ENCODE measurements at regions not wholly inside any gene's neighbourhood (a gene's known extent, or its start where the extent isn't known, plus 50 kb on each side); places are given as distances from the start of the nearest gene placed in this dataset.
"Not testable (repeated sequence)": the region's sequence is repeated elsewhere in the genome, so short reads cannot be mapped to it uniquely, and the experiment has no call there.

DNA sequence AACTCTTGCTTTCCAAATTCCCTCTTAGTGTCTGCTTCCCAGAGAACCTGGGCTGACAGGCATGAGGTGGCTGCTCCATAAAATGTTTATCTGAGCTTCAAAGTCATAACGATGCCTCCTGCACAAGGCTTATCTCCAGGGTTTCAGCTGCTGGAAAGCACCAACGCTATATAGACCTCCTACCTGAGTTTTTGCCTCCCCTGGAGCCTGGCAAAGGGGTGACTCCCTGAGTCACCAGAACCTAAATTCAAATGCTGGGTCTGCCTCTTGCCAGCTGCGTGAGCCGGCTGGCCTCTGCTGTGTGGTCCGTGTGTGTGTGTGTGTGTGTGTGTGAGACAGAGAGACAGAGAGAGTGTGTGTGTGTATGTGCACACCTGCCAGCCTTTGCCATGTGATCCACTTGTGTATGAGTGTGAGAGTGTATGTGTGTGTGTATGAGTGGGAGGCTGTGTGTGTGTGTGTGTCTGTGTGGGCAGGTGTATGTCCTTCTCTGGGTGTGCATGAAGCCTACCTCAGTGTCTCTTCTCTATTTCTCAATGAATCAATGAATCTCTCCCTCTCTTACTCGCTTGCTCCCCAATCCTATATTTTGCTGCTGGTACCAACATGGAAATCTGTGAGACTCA lies 714.9 kb downstream of the MATN1 start:
- Mint-ChIP-seq H3K9me3 (no peaks in the 10 kb centered on the region), H3K4me3 (no peak overlapping the region), H3K27me3 (peaks cover 50% of the 10 kb centered on the region), H3K4me1 (no peaks in the 10 kb centered on the region), H3K27ac (ENCODE audit: low read depth) (no peak overlapping the region), H3K36me3 (ENCODE audit: insufficient read depth) (peaks cover 1% of the 10 kb centered on the region)
- ATAC-seq (replicated peaks; ENCODE audit: extremely low read depth, poor library complexity, severe bottlenecking) (no peak), DNase-seq (ENCODE audit: low spot score in 2 of 2) (no peak)

- DNase-seq (ENCODE audit: low spot score in 2 of 2): no peak
- ATAC-seq (replicated peaks; ENCODE audit: extremely low read depth, poor library complexity, severe bottlenecking): no peak
- Mint-ChIP-seq H3K4me1 (no peaks in the 10 kb centered on the region), H3K27me3 (peaks cover 40% of the 10 kb centered on the region), H3K4me3 (no peak overlapping the region), H3K36me3 (ENCODE audit: insufficient read depth) (peaks cover 1% of the 10 kb centered on the region), H3K9me3 (no peaks in the 10 kb centered on the region), H3K27ac (ENCODE audit: low read depth) (no peak overlapping the region)
Observed at GRCh38 chr1:30005972-30006619, 717.3 kb downstream of the MATN1 start.

DNA sequence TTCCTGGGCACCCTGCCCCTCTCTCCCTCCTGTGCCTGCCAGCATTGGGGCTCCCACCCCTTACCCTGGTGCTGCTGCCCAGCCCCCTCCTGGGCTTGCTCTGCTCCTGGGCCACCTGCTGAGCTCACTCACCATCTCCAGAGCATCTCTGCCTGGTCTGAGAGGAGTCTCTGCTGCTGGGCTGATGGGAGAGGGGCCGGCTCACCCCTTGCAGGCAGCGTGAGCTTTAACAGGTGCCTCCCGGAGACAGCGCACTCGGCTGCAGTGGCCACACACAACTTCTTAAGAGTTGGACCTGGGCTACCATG lies 721.7 kb downstream of the MATN1 start:
- Mint-ChIP-seq H3K9me3 (no peaks in the 10 kb centered on the region), H3K4me1 (no peaks in the 10 kb centered on the region), H3K36me3 (ENCODE audit: insufficient read depth) (peaks cover 1% of the 10 kb centered on the region), H3K27ac (ENCODE audit: low read depth) (no peak overlapping the region), H3K4me3 (no peak overlapping the region), H3K27me3 (peaks cover 12% of the 10 kb centered on the region)
- ATAC-seq (replicated peaks; ENCODE audit: extremely low read depth, poor library complexity, severe bottlenecking) (no peak), DNase-seq (ENCODE audit: low spot score in 2 of 2) (no peak)

- H3K27ac Mint-ChIP-seq (ENCODE audit: low read depth): no peak overlapping the region
- H3K9me3 Mint-ChIP-seq: no peaks in the 10 kb centered on the region
- DNase-seq (ENCODE audit: low spot score in 2 of 2) (no peak), ATAC-seq (replicated peaks; ENCODE audit: extremely low read depth, poor library complexity, severe bottlenecking) (no peak)
- no peaks in the 10 kb centered on the region for H3K4me1 Mint-ChIP-seq
- peaks cover 12% of the 10 kb centered on the region for H3K27me3 Mint-ChIP-seq
- H3K4me3 Mint-ChIP-seq: no peak overlapping the region
- H3K36me3 Mint-ChIP-seq (ENCODE audit: insufficient read depth): peaks cover 1% of the 10 kb centered on the region
Observed at GRCh38 chr1:30001011-30001731, 722.2 kb downstream of the MATN1 start.

DNA sequence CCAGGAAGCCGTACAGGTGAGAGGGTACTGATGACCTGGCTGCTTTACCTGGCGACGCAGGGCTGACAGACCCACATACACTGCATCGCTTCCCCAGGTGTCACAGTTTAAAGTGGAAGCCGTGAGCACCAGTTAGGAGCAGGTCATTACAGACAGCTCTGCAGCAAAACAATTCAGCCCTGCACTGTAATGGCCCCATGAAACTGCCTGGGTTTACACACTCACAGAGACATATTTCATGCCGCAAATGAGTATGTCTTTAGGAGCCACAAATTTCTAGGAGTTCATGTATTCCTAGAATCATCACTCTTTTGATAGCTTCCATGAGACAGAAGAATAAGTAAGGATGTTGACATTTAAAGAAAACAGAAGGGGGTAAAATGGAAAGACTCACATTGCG lies 723.1 kb downstream of the MATN1 start:
- ATAC-seq (replicated peaks; ENCODE audit: extremely low read depth, poor library complexity, severe bottlenecking) (no peak), DNase-seq (ENCODE audit: low spot score in 2 of 2) (no peak)
- Mint-ChIP-seq H3K4me1 (no peaks in the 10 kb centered on the region), H3K27ac (ENCODE audit: low read depth) (no peak overlapping the region), H3K9me3 (no peaks in the 10 kb centered on the region), H3K4me3 (no peak overlapping the region), H3K27me3 (peaks cover 20% of the 10 kb centered on the region), H3K36me3 (ENCODE audit: insufficient read depth) (peaks cover 1% of the 10 kb centered on the region)

GRCh38 chr1:29999595-29999994 lies 723.8 kb downstream of the MATN1 start:
- no peak for ATAC-seq (replicated peaks; ENCODE audit: extremely low read depth, poor library complexity, severe bottlenecking)
- no peak for DNase-seq (ENCODE audit: low spot score in 2 of 2)
- Mint-ChIP-seq H3K36me3 (ENCODE audit: insufficient read depth) (peaks cover 1% of the 10 kb centered on the region), H3K4me3 (no peak overlapping the region), H3K9me3 (peaks cover 4% of the 10 kb centered on the region), H3K27me3 (peaks cover 22% of the 10 kb centered on the region), H3K4me1 (no peaks in the 10 kb centered on the region), H3K27ac (ENCODE audit: low read depth) (no peak overlapping the region)

DNA sequence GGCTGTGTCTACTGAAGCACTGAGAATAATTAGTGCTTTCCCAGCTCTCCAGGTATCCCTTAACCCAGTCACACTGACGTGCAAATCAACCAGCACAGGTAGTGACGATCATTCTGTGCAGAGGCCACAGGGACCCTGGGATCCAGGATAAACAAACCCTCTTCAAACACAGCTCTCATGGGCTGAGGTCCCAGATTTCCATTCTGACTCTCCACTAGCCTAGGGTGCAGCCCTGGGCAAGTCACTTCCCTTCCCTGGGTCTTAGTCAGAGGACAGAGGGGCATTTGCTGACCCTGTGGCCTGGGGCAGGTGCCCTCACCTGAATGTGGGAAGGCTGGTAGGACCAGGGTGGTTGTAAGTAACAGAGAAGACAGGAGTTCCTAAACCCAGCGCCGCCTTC lies 724.7 kb downstream of the MATN1 start:
- no peak overlapping the region for H3K4me3 Mint-ChIP-seq
- ATAC-seq (replicated peaks; ENCODE audit: extremely low read depth, poor library complexity, severe bottlenecking) (no peak), DNase-seq (ENCODE audit: low spot score in 2 of 2) (no peak)
- H3K36me3 Mint-ChIP-seq (ENCODE audit: insufficient read depth): peaks cover under 1% of the 10 kb centered on the region
- H3K27me3 Mint-ChIP-seq: peaks cover 22% of the 10 kb centered on the region
- peaks cover 4% of the 10 kb centered on the region for H3K9me3 Mint-ChIP-seq
- no peak overlapping the region for H3K27ac Mint-ChIP-seq (ENCODE audit: low read depth)
- no peaks in the 10 kb centered on the region for H3K4me1 Mint-ChIP-seq

DNA sequence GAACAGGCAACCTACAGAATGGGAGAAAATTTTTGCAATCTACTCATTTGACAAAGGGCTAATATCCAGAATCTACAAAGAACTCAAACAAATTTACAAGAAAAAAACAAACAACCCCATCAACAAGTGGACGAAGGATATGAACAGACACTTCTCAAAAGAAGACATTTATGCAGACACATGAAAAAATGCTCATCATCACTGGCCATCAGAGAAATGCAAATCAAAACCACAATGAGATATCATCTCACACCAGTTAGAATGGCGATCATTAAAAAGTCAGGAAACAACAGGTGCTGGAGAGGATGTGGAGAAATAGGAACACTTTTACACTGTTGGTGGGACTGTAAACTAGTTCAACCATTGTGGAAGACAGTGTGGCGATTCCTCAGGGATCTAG lies 725.6 kb downstream of the MATN1 start:
- H3K4me1 Mint-ChIP-seq; H3K4me3 Mint-ChIP-seq; H3K27ac Mint-ChIP-seq (ENCODE audit: low read depth); DNase-seq (ENCODE audit: low spot score in 2 of 2); H3K36me3 Mint-ChIP-seq (ENCODE audit: insufficient read depth); ATAC-seq (replicated peaks; ENCODE audit: extremely low read depth, poor library complexity, severe bottlenecking): not testable (repeated sequence)
- Mint-ChIP-seq H3K27me3 (peaks cover 20% of the 10 kb centered on the region), H3K9me3 (peaks cover 11% of the 10 kb centered on the region)

GRCh38 chr1:29993950-29994349 lies 729.4 kb downstream of the MATN1 start:
- Mint-ChIP-seq H3K36me3 (ENCODE audit: insufficient read depth) (no peaks in the 10 kb centered on the region), H3K4me3 (no peak overlapping the region), H3K4me1 (no peaks in the 10 kb centered on the region), H3K27ac (ENCODE audit: low read depth) (no peak overlapping the region), H3K9me3 (peaks cover 11% of the 10 kb centered on the region), H3K27me3 (peaks cover 34% of the 10 kb centered on the region)
- ATAC-seq (replicated peaks; ENCODE audit: extremely low read depth, poor library complexity, severe bottlenecking) (no peak), DNase-seq (ENCODE audit: low spot score in 2 of 2) (no peak)

GRCh38 chr1:29991815-29992214 lies 731.6 kb downstream of the MATN1 start:
- Mint-ChIP-seq H3K9me3 (peaks cover 11% of the 10 kb centered on the region), H3K4me3 (no peak overlapping the region), H3K27me3 (peaks cover 40% of the 10 kb centered on the region), H3K36me3 (ENCODE audit: insufficient read depth) (no peaks in the 10 kb centered on the region), H3K27ac (ENCODE audit: low read depth) (no peak overlapping the region), H3K4me1 (no peaks in the 10 kb centered on the region)
- no peak for DNase-seq (ENCODE audit: low spot score in 2 of 2)
- ATAC-seq (replicated peaks; ENCODE audit: extremely low read depth, poor library complexity, severe bottlenecking): no peak

DNA sequence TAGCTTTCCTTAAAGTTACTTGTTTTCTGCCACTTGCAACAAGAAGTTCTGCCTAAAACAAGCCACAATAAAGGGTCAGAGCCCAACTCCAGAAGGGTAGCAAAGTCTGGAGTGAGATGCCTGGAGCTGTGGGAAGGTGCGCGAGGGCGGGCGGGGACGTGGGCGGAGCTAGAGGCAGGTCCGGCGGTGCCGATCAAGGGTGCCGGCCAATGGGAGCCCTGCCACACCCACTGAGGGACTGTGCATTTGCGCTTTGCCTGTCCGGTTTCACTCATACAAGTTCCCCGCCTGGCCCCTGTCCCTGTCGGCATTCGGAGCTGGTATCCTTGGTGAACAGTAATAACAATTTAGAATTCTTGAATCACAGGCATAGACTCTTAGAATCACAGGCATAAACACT lies 732.4 kb downstream of the MATN1 start:
- peaks cover 47% of the 10 kb centered on the region for H3K27me3 Mint-ChIP-seq
- H3K27ac Mint-ChIP-seq (ENCODE audit: low read depth): no peak overlapping the region
- no peak for ATAC-seq (replicated peaks; ENCODE audit: extremely low read depth, poor library complexity, severe bottlenecking)
- no peaks in the 10 kb centered on the region for H3K36me3 Mint-ChIP-seq (ENCODE audit: insufficient read depth)
- no peaks in the 10 kb centered on the region for H3K4me1 Mint-ChIP-seq
- H3K9me3 Mint-ChIP-seq: peaks cover 11% of the 10 kb centered on the region
- no peak for DNase-seq (ENCODE audit: low spot score in 2 of 2)
- H3K4me3 Mint-ChIP-seq: no peak overlapping the region

DNA sequence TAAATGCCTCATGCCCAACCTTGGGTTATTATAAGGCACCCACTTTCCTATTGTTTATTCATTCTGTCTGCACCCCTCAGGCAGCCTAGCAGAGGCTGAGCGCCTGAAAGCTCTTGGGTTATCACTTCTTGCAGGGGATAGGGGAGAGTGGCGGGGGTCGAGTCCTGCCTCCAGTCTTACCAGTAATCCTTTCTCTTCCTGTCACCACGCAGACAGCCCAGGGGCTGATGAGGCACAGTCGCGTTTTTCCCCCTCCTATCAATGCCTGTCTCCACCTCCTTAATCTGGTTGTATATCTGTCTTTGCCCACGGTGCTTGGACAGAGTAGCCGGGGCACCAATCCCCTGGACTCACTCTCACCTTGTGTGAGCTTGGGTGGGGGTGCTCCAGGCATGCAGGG lies 733.1 kb downstream of the MATN1 start:
- no peak overlapping the region for H3K27ac Mint-ChIP-seq (ENCODE audit: low read depth)
- DNase-seq (ENCODE audit: low spot score in 2 of 2) (no peak), ATAC-seq (replicated peaks; ENCODE audit: extremely low read depth, poor library complexity, severe bottlenecking) (no peak)

GRCh38 chr1:29986986-29987385 lies 736.4 kb downstream of the MATN1 start:
- H3K27ac Mint-ChIP-seq (ENCODE audit: low read depth): no peak overlapping the region
- H3K4me1 Mint-ChIP-seq: no peaks in the 10 kb centered on the region
- H3K9me3 Mint-ChIP-seq: no peaks in the 10 kb centered on the region
- DNase-seq (ENCODE audit: low spot score in 2 of 2) (no peak), ATAC-seq (replicated peaks; ENCODE audit: extremely low read depth, poor library complexity, severe bottlenecking) (no peak)
- H3K27me3 Mint-ChIP-seq: peaks cover 62% of the 10 kb centered on the region
- no peak overlapping the region for H3K4me3 Mint-ChIP-seq
- H3K36me3 Mint-ChIP-seq (ENCODE audit: insufficient read depth): no peaks in the 10 kb centered on the region

More for the DNA sequence above, 733.1 kb downstream of the MATN1 start:
- H3K4me1 Mint-ChIP-seq: no peaks in the 10 kb centered on the region
- H3K9me3 Mint-ChIP-seq: peaks cover 11% of the 10 kb centered on the region
- peaks cover 44% of the 10 kb centered on the region for H3K27me3 Mint-ChIP-seq
- H3K4me3 Mint-ChIP-seq: no peak overlapping the region
- H3K36me3 Mint-ChIP-seq (ENCODE audit: insufficient read depth): no peaks in the 10 kb centered on the region
